HG02885 (cell line): ENCODE measurements at regions not wholly inside any gene's neighbourhood (a gene's known extent, or its start where the extent isn't known, plus 50 kb on each side); places are given as distances from the start of the nearest gene placed in this dataset.
"Not testable (repeated sequence)": the region's sequence is repeated elsewhere in the genome, so short reads cannot be mapped to it uniquely, and the experiment has no call there.

Source experiments
- ATAC-seq: cut with Tn5 transposase; IDR thresholded peaks from one replicate; pipeline ENCODE4 v1.9.1; 2021; ENCODE audit warnings: mild to moderate bottlenecking; ENCODE audit not compliant: unreplicated experiment, poor library complexity

DNA sequence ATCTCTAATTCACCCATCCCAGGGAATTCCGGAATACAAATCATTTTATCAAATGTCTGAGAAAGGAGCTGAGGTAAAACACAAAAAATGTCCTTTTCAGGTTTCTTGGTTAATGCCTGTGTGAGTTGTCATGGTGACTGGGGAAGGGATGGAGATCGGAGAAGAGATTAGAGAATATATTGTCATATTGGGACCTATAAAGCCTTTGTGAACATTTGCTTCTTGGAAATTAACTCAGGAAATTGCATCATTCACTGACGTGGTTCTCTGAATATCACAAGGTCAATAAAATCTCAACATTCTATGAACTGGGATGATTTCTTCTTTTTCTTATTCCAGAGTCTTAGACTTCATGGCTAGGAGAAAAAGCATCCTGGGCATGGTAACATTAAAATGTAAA, 174.8 kb upstream of the GLRA2 start:
- no peak for ATAC-seq

DNA sequence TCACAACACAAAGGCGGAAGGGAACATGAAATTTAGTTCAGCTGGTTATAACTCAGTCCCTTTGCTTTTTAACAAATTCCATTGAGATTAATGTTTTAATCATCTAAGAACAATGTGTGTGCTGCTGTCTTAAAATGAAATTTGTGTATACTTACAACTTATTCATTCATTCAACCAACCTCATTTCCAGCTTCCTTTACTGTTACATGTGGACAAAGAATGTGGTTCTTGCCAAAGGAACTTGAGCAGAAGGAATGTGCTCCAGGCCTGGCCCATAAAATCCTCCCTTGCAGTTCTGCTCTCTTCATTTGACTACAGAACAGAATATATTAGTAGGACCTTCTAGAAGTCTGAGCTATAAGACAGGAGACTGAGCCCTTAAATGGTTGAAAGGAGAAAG, 176.8 kb upstream of the GLRA2 start:
- ATAC-seq, result no peak

DNA sequence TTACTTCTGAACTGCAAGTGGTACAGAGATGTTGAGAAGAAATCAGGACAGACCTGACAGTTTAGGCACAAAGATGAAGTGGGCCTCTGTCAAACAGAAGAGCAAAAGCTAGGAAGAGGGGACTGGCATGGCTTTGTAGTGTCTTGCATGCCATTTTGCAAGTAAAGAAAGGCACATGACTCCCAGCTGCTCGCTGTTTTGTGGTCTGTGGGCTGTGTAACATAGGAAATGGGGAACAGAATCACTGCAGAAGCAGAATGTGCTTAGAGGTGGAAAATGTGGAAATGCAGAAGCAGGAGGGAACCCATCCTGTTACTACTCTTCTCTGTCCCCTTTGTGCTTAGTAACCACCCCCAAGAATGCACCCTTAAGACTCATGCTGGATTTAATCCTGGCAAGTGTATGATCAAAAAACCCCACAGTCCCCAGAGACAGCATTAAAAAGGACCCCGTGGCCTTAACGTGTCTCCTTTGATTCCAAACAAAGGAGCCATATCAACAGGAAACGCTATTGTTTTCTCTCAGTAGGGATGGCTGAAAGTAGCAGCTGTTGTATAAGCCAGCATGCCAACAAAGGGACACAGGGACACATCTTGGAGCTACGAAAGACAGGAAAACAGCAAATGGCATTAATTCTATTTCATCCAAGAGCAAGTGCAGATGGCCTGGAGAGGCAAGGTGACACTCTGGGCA, 177.6 kb upstream of the GLRA2 start:
- ATAC-seq, result no peak

DNA sequence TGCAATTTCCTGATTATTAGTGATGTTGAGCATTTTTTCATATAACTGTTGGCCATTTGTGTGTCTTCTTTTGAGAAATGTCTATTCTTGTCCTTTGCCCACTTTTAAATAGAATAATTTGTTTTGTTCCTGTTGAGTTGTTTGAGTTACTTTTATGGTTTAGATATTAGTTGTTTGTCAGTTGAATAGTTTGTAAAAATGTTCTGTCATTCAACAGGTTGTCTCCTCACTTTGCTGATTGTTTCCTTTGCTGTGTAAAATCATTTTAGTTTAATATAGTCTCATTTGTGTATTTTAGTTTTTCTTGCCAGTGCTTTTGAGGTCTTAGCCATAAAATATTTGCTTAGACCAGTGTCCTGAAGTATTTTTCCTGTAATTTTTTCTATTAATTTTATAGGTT, 181.8 kb upstream of the GLRA2 start:
- no peak for ATAC-seq

DNA sequence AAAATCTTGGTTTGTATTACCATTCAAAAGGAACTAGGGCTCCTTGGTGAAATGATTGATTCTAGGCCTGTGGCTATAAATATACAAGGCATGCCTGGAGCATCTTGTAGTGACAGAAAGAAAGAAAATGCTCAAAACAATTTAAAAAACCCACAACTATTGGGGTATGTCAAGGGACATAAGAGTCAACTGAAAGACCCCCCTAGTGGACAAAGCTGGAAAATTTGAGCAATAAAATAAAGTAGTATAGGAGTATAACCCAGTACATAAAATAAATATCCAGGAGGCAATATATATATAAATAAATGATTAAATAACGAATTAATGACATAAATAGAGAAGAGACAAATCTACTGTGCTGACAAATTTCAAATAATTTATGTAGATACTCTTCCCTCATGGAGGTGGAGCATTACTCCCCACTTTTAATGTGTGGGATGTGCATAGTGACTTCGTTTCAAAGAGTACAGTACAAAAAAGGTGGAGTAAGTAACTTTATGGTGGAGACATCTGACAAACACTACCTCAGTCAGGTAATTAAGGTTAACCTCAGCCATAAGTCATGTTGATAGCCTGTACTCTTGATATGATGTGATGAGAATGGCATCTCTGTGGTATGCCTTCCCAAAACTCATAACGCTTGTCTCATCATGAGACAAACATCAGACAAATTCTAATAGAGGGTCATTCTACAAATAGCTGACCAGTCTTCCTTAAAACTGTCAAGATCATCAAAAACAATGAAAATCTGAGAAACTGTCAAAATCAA, 185.0 kb upstream of the GLRA2 start:
- no peak for ATAC-seq

DNA sequence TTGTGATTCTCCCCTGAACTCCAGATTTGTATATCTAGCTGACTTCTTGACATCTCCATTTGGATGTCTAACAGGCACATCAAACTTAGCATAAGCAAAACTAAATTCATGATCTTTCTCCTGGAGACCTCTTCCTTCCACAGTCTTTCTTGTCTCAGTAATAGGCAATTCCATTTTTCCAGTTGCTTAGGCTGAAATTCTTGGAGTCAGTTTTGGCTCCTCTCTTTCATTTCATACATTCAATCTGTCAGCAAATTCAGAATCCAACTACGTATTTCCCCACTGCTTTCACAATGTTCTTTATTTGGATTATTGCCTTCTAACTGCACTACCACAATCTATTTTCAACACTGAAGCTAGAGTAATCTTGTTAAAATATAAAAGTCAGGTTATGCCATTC, 219.9 kb upstream of the GLRA2 start:
- ATAC-seq, result no peak

DNA sequence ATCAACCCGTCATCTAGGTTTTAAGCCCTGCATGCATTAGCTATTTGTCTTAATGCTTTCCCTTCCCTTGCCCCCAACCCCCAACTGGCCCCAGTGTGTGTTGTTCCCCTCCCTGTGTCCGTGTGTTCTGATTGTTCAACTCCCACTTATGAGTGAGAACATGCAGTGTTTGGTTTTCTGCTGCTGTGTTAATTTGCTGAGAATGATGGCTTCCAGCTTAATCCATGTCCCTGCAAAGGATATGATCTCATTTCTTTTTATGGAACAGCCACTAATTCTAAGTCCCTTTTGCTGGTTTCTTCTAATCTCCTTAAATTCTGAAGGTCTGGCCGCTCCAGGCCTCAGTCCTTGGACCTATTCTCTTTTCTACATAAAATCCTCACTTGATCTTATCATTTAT, 220.4 kb upstream of the GLRA2 start:
- not testable (repeated sequence) for ATAC-seq

DNA sequence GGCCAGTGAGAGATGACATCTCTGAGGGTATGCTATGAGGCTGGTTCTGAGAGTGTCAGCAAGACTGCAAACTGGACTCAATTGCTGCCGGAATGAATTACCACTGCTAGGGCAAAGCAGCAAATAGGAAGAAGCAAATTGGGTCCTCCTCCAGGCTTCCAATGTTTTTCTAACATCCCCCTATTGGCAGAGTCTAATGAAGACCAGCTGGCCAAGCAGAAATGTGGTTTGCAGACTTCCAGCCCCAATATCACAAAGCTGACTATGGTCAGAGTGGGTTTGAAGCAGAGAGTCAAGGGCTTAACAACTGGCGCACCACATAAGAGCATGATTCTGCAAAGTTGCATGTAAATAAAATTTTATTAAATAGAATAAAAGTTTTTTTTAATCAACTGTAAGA, 225.4 kb upstream of the GLRA2 start:
- ATAC-seq, result no peak

DNA sequence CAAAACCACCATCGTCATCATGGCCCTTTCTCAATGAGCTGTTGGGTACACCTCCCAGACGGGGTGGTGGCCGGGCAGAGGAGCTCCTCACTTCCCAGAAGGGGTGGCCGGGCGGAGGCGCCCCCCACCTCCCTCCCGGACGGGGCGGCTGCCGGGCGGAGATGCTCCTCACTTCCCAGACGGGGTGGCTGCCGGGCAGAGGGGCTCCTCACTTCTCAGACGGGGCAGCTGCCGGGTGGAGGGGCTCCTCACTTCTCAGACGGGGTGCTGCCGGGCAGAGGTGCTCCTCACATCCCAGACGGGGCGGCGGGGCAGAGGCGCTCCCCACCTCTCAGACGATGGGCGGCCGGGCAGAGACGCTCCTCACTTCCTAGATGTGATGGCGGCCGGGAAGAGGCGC, 226.8 kb upstream of the GLRA2 start:
- ATAC-seq, result not testable (repeated sequence)

DNA sequence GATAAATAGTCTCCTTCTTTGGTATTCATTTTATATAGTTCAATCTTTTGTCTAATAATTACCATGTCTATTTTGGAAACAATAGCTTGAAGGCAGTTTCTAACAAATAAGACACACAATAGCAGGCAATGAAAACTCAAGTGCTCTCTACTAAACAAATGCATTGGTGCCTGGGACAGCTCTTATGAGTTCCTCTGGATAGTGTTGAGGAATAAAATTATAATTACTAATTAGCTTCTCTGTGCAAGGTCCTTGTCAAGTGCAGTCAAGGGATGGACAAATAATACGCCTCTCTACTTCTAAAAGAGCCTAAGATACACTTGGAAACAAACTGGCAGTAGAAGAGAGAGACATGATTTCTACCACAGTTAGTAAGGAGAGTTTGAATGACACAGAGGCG, 229.0 kb upstream of the GLRA2 start:
- ATAC-seq, result no peak

DNA sequence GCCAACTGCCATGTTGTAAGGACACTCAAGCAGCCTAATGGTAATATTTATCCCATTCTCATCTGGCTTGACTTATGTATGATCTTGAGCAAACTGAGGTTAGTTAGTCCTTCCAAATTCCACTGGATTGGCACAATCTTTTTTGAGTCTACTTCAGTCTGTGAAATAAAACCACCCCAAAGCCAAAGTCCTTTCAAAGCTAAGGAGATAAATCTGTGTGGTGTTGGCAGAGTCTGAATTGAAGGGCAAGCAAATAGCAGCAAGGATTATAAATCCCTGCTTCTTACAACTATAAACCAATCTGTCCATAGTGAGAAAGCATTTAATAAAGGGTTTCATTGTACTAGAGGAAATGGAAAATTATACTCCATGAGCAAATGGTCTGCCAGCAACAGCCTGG, 233.9 kb upstream of the GLRA2 start:
- ATAC-seq, result no peak

DNA sequence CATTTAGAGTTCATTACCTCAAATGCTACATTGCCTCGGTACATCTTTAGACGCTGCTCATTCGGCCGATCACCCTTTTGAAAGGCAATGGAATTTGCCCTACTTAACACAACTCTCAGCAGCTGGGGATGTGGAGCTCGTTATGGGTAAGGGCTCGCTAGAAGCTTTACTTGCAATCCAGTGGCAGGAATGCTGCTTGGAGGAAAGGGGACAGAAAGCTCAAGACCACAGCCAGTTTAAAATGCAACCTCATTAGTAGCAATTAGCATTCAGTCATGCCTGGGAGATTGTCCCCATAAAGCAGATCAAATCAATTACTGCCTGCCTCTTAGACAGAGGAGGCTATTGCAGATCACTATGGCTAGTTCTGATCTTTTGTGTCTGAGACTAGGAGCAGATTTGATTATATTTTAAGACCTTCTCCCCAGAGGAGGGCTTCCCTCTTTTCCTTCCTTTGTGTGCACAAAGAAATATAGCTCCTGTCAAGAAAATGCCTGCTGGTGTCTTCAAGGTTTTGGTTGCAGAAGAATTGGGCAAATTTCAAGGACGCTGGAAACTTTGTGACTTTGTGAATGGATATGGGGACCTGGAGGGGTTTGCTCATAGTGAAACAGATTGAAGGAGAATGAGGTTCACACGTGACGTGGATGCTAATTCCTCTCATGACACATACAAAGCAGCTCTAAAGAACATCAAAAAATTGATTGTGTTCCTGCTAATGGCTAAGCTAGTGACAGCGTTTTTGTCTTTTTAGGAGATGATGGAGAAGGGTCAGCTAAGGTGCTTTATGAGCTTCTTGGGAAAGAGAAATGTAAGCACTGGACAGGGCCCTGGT, 237.5 kb upstream of the GLRA2 start:
- ATAC-seq, result no peak

DNA sequence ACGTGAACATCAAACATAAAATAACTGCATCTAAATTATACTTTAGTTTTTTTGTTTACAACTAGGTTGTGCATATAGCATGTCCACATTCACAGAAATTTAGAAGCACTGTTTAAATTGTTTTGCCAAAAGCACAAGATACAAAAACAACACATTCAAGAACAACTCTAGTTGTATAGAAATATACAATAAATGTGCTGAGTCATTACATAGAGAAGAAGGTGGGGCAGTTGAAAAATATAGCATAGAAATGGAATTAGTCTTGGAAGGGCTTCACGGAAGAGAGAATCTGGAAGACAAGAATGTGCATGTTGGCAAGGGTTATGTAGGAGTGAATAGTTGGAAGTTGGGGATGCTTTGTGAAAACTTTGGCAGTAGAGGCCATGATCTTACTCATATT, 239.0 kb upstream of the GLRA2 start:
- no peak for ATAC-seq

DNA sequence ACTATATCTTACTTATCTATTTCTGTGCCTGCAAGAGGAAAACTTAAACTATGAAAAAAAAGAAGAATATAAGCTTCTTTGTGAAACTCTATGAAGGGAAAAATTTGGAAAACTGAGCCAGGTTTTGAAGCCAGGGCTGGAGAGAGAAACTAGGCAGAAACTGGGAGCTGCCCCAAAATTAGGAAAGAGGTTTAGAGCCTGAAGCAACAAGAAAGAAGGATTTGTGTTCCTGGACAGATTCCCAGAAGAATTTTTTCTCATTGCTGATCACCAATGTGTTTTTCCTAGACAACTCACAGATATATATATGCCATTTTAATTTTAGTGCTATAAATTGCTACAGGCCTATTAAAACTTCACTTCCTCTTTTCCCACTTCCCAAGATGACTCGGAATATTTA, 245.0 kb upstream of the GEMIN8 start:
- ATAC-seq, result no peak

DNA sequence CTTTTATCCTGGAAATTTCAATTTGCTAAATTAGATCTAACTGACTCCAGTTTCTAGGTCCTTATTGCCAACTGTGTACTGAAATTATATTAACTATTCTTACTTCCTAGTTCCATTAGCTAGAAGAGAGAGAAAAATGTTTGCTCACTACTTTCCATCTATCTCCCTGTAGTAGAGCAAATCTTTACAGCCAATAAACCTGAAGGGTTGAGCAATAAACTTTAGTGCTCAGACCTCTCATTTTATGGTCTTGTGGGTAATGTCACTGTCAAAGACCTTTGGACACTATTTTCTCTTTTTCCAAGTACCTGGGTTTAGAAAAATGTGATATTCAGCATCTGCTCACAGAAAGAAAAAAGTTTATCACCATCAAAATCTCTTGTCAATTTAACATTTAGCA, 237.5 kb upstream of the GEMIN8 start:
- ATAC-seq, result no peak

DNA sequence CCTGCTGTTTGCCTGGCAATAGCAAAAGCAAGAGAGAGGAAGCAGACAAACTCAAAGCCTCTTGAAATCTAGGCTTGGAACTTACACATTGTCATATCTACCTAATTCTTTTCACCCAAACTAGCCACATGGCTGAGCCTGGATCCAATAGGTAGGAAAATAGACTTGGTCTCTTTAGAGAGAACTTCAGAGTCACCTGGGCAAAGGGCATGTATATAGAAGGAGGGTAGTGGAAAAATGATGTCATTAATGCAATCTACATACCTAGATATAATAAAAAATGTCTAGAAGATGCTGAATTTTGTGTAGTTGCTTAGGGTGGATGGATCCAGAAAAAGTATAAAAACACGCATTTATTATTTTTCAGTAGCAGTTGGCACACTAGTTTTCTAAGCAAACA, 237.0 kb upstream of the GEMIN8 start:
- ATAC-seq, result no peak

DNA sequence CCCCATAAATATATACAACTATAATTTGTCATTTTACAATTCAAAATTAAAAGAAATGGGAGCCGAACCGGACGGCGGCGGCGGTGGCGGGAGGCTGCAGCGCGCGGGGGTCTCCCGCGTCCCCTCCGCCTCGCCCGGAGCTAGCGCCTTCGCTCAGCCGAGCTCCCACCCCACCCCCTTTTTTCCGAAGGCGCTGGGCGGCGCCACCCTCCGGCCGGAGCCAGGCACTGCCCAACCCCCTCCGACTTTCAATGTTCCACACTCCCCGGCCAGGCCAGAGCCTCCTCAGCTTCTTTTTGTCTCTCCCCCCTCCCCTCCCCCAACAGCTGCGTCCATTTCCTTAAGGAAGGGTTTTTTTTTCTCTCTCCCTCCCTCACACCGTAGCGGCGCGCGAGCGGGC, 214.1 kb upstream of the GEMIN8 start:
- no peak for ATAC-seq

DNA sequence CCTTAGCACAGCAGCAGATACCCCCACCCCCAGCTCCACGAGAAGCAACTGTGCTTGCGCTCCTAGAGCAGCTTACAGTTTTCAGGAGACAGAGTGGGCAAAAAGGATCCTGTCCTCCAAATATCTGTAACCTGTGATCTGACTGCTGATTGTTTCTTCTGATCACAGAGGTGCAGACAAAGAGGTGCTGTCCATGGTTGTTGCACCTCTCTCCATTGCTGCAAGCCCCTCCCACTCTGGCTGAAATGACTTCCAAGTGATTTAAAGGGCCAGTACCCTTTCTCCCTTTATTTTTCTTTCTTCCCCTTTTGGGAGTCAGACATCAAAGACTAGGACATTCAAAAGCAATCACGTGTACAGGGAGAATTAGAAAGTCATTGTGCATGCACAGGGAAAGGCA, 205.3 kb upstream of the GEMIN8 start:
- no peak for ATAC-seq

DNA sequence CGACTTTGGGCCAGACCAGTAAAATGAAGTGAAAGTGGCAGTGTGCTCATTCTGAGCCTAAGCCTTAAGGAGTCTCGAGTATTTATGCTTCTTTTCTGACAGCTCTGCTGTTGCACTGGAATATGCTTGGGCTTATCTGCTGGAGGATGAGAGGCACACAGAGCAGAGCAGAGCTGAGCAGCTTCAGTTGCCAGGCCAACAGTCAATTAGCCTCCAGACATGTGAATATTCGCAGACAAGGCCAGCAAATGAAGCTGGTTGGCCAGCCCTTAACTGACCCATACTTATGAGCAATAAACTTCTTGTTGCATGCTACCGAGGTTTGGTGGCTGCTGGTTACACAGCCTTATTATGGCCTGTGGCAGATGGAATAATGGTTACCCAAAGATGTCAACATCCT, 203.0 kb upstream of the GEMIN8 start:
- ATAC-seq, result no peak

DNA sequence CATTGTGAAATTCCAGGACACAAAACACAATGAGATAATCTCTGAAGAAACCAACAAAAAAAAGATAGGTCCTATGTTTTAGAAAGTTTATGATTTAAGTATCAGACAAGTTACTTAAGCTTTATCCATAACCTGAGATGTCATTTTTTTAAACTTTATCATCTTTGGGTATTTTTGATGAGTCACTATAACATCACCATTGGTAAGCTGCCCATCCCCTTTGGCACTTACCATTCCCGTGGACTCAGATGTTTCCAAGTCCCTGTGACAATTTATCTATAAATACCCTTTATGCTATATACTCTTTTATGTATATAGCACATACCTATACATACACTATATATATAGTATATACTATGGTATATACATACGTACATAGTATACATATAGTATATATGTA, 198.9 kb upstream of the GEMIN8 start:
- no peak for ATAC-seq

DNA sequence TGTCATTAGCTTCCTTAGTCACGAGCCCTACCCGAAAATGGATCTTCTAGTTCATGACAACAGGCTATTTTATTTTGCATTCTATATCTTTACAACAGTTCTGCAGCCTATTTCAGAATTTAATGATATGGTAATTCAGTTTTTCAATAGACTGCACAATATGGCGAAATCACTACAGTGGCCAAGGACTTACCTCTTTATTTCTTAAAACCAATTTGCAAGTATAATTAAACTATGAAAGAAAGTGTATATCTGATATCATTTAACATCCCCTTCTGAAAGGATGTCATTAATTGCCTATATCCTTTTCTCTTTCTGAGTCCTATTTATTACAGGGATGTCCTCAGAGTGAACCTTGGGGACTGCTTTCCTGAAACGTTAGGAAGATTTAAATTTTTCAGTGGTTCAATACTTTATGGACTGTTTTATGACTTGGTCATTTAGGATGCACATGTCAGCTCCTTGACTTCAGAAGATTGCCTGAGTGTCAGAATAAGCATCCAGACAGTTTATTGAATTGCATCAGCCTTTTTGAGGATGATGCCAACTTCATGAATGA, 190.8 kb upstream of the GEMIN8 start:
- no peak for ATAC-seq
